ACC112 (cell line): ENCODE measurements at regions not wholly inside any gene's neighbourhood (a gene's known extent, or its start where the extent isn't known, plus 50 kb on each side); places are given as distances from the start of the nearest gene placed in this dataset.

ENCODE experiments used
- H2AFZ ChIP-seq: fragments of 200-600 bp; sonication (generic); one replicate; pipeline ENCODE4 v1.6.0; 2017; ENCODE audit warnings: antibody characterized with exemption, low read length; ENCODE audit not compliant: unreplicated experiment
- H3K27ac ChIP-seq: fragments of 200-600 bp; sonication (generic); 2 replicates; pipeline ENCODE4 v1.5.1; 2014; ENCODE audit warnings: low read depth, mild to moderate bottlenecking, antibody characterized with exemption, low read length, moderate library complexity
- H3K27me3 ChIP-seq: fragments of 200-600 bp; sonication (generic); 2 replicates; pipeline ENCODE4 v1.6.1; 2014; ENCODE audit warnings: mild to moderate bottlenecking, antibody characterized with exemption, low read length, moderate library complexity, mixed read lengths; ENCODE audit not compliant: insufficient read depth
- H3K36me3 ChIP-seq: fragments of 200-600 bp; sonication (generic); 2 replicates; pipeline ENCODE4 v1.6.1; 2016; ENCODE audit warnings: mild to moderate bottlenecking, antibody characterized with exemption, low read length, moderate library complexity, mixed read lengths; ENCODE audit not compliant: insufficient read depth
- H3K4me1 ChIP-seq: fragments of 200-600 bp; sonication (generic); one replicate; pipeline ENCODE4 v1.6.1; 2016; ENCODE audit warnings: low read length, mixed read lengths; ENCODE audit not compliant: insufficient read depth, unreplicated experiment, control insufficient read depth
- H3K4me3 ChIP-seq: fragments of 200-600 bp; sonication (generic); 2 replicates; pipeline ENCODE4 v1.5.1; 2014; ENCODE audit warnings: mild to moderate bottlenecking, low read depth, low read length
- H3K79me2 ChIP-seq: fragments of 200-600 bp; sonication (generic); one replicate; pipeline ENCODE4 v1.6.0; 2016; ENCODE audit warnings: low read length; ENCODE audit not compliant: control insufficient read depth, unreplicated experiment, insufficient read depth

DNA sequence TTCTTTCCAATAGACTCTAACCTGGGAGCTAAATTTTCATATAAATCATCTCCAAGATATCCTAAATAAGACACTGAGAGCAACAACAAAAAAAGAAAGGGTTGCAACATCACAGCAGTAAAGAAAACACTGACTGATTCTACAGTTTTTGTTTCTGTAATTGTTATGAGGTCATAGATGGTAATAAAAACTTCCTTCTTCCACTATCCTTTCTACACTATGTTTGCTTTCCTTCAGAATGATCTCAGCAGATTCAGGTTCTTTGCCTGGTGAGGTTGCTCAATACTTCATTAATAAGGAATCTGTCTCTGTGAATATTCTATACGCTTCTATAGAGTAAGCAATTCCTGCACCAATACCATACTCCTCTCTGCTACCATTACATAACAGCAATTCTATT is 835.6 kb upstream of the GRAMD2B start:
- Histone ChIP-seq H3K27ac (no peak overlapping the region), H3K4me3 (no peak overlapping the region), H3K4me1 (no peaks in the 10 kb centered on the region), H3K79me2 (no peaks in the 10 kb centered on the region), H3K27me3 (no peaks in the 10 kb centered on the region), H3K36me3 (no peaks in the 10 kb centered on the region), H2AFZ (no peak overlapping the region)

GRCh38 chr5:125592856-125593255 is 830.4 kb upstream of the GRAMD2B start:
- Histone ChIP-seq H3K27me3 (no peaks in the 10 kb centered on the region), H3K4me1 (no peaks in the 10 kb centered on the region), H3K36me3 (no peaks in the 10 kb centered on the region), H3K79me2 (no peaks in the 10 kb centered on the region), H3K4me3 (no peak overlapping the region), H3K27ac (no peak overlapping the region), H2AFZ (no peak overlapping the region)

GRCh38 chr5:125595095-125595494 is 828.1 kb upstream of the GRAMD2B start:
- H3K4me1 ChIP-seq: no peaks in the 10 kb centered on the region
- H3K36me3 ChIP-seq: no peaks in the 10 kb centered on the region
- no peak overlapping the region for H3K4me3 ChIP-seq
- no peak overlapping the region for H3K27ac ChIP-seq
- no peaks in the 10 kb centered on the region for H3K79me2 ChIP-seq
- H2AFZ ChIP-seq: no peak overlapping the region
- H3K27me3 ChIP-seq: no peaks in the 10 kb centered on the region

- no peaks in the 10 kb centered on the region for H3K79me2 ChIP-seq
- H3K36me3 ChIP-seq: no peaks in the 10 kb centered on the region
- H3K27ac ChIP-seq: no peak overlapping the region
- no peaks in the 10 kb centered on the region for H3K4me1 ChIP-seq
- H3K4me3 ChIP-seq: no peak overlapping the region
- H3K27me3 ChIP-seq: no peaks in the 10 kb centered on the region
- no peak overlapping the region for H2AFZ ChIP-seq
These were observed 827.4 kb upstream of the GRAMD2B start for GRCh38 chr5:125595845-125596244.

GRCh38 chr5:125597338-125597737 is 825.9 kb upstream of the GRAMD2B start:
- Histone ChIP-seq H3K36me3 (no peaks in the 10 kb centered on the region), H3K4me3 (no peak overlapping the region), H2AFZ (no peak overlapping the region), H3K27ac (no peak overlapping the region), H3K27me3 (no peaks in the 10 kb centered on the region), H3K79me2 (no peaks in the 10 kb centered on the region), H3K4me1 (no peaks in the 10 kb centered on the region)

- no peaks in the 10 kb centered on the region for H3K79me2 ChIP-seq
- no peaks in the 10 kb centered on the region for H3K4me1 ChIP-seq
These were observed 822.6 kb upstream of the GRAMD2B start for GRCh38 chr5:125600559-125600958.

GRCh38 chr5:125602184-125602583 is 821.0 kb upstream of the GRAMD2B start:
- no peaks in the 10 kb centered on the region for H3K27me3 ChIP-seq
- no peak overlapping the region for H3K4me3 ChIP-seq
- H2AFZ ChIP-seq: no peak overlapping the region
- no peaks in the 10 kb centered on the region for H3K79me2 ChIP-seq
- no peaks in the 10 kb centered on the region for H3K36me3 ChIP-seq
- H3K4me1 ChIP-seq: peaks cover 6% of the 10 kb centered on the region
- no peak overlapping the region for H3K27ac ChIP-seq

More at GRCh38 chr5:125600559-125600958, 822.6 kb upstream of the GRAMD2B start:
- no peak overlapping the region for H3K4me3 ChIP-seq
- H3K36me3 ChIP-seq: no peaks in the 10 kb centered on the region
- no peak overlapping the region for H2AFZ ChIP-seq
- no peak overlapping the region for H3K27ac ChIP-seq
- H3K27me3 ChIP-seq: no peaks in the 10 kb centered on the region

DNA sequence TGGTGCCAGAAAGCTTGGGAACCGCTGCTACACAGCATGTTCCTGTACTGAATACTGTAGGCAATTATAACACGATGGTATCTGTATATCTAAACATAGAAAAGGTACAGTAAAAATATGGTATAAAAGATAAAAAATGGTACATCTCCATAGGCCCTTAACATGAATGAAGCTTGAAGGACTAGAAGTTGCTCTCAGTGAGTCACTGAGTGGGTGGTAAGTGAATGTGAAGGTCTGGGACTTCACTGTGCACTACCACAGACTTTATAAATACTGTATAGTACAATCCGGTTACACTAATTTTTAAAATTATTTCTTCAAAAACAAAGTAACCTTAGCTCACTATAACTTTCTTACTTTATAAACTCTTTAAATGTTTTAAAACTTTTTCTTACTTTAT is 819.9 kb upstream of the GRAMD2B start:
- H2AFZ ChIP-seq: no peak overlapping the region
- no peak overlapping the region for H3K27ac ChIP-seq
- no peaks in the 10 kb centered on the region for H3K79me2 ChIP-seq
- no peak overlapping the region for H3K4me3 ChIP-seq
- H3K4me1 ChIP-seq: peaks cover 7% of the 10 kb centered on the region
- H3K27me3 ChIP-seq: no peaks in the 10 kb centered on the region
- H3K36me3 ChIP-seq: no peaks in the 10 kb centered on the region

DNA sequence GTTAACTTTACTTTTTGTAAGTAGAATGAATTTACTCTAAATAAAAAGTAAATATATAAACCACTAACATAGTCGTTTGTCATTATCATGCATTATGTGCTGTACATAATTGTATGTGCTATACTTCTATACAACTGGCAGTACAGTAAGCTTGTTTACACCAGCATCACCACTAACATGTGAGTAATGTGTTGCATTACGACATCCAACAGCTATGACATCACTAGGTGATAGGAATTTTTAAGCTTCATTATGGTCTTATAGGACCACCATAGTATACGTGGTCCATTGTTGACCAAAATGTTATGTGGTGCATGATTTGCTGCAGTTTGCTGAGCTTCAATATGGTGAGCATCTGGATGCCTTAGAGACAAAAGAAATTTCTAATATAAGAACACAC is 819.1 kb upstream of the GRAMD2B start:
- Histone ChIP-seq H3K27me3 (no peaks in the 10 kb centered on the region), H3K79me2 (no peaks in the 10 kb centered on the region), H3K4me3 (no peak overlapping the region), H3K27ac (no peak overlapping the region), H3K36me3 (no peaks in the 10 kb centered on the region), H2AFZ (no peak overlapping the region), H3K4me1 (peaks cover 7% of the 10 kb centered on the region)

DNA sequence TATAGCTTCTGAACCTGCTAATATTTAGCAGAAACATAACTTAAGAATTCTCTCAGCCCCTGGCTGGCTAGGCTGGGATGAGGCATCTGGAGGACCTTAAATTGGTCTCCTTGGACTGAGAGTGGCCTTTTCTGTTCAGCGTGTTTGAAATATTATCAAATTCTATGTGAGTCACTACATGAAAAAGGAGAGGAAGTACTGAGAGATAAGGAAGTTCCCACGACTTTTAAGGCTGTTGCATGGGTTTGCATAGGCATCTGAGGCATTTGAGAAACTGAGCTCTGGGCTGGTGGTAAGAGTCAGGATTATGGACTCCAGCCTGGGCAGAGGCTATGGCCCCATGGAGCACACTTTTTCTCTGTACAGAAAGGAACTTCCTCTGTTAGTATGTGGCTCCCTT is 816.2 kb upstream of the GRAMD2B start:
- Histone ChIP-seq H2AFZ (no peak overlapping the region), H3K4me3 (no peak overlapping the region), H3K79me2 (no peaks in the 10 kb centered on the region), H3K27me3 (no peaks in the 10 kb centered on the region), H3K4me1 (peaks cover 7% of the 10 kb centered on the region), H3K27ac (no peak overlapping the region), H3K36me3 (no peaks in the 10 kb centered on the region)

- H3K27me3 ChIP-seq: no peaks in the 10 kb centered on the region
- peaks cover 7% of the 10 kb centered on the region for H3K4me1 ChIP-seq
- H3K4me3 ChIP-seq: no peak overlapping the region
- no peaks in the 10 kb centered on the region for H3K36me3 ChIP-seq
- no peak overlapping the region for H3K27ac ChIP-seq
- no peaks in the 10 kb centered on the region for H3K79me2 ChIP-seq
- H2AFZ ChIP-seq: no peak overlapping the region
These were observed 814.2 kb upstream of the GRAMD2B start for GRCh38 chr5:125609011-125609410.
